Brain microvascular endothelial cell (primary cell): ENCODE measurements at regions not wholly inside any gene's neighbourhood (a gene's known extent, or its start where the extent isn't known, plus 50 kb on each side); places are given as distances from the start of the nearest gene placed in this dataset.

Source experiments
- DNase-seq: peaks from one replicate; pipeline ENCODE4 v3.0.0-alpha.2; 2020
- H3K27ac ChIP-seq: fragments of 250-450 bp; sonication (Bioruptor Pico); 2 replicates; pipeline ENCODE4 v1.5.1; 2020; ENCODE audit warnings: mild to moderate bottlenecking, moderate library complexity
- H3K27me3 ChIP-seq: fragments of 250-450 bp; sonication (Bioruptor Pico); replicated peaks from 2 replicates; pipeline ENCODE4 v1.5.1; 2020; ENCODE audit warnings: mild to moderate bottlenecking
- H3K36me3 ChIP-seq: fragments of 250-450 bp; sonication (Bioruptor Pico); replicated peaks from 2 replicates; pipeline ENCODE4 v1.5.1; 2020; ENCODE audit warnings: mild to moderate bottlenecking
- H3K4me3 ChIP-seq: 2 replicates; pipeline ENCODE4 v1.5.1; 2011; ENCODE audit warnings: low read depth, mild to moderate bottlenecking, control low read depth, low read length, moderate library complexity
- in situ Hi-C: cut with HindIII; loops from 2 replicates; pipeline ENCODE4 v1.10.0; 2017; ENCODE audit warnings: low sequenced_read_pairs, low pct_ligation_motif_present
- TF ChIP-seq, protein P1 (sequence below): IDR thresholded peaks from 2 replicates; pipeline ENCODE4 v1.5.1; 2011; ENCODE audit warnings: low read depth, mild to moderate bottlenecking, moderate library complexity, low read length, control low read depth, inconsistent platforms; ENCODE audit errors: missing control alignments

DNA sequence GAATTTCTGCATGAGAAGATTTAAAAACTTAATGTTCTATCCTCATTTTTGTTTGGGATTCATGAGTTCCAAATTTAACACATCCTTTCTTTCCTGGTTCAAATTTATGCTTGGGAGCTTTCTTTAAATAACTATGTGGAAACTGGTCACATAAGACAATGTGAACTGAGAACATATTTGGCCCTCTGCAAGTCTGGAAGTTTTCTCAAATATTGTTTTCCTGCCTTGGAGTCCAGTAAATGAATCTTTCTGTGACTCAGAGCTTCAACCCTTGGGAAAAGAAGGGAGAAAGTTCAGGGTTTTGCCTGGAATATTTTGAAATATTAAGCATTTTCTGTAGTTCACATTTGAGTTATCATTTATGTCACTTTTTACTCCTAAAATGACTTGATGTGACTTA, 559.0 kb upstream of the NRP1 start:
- no peak overlapping the region for H3K27ac ChIP-seq
- TF ChIP-seq, protein P1, sequence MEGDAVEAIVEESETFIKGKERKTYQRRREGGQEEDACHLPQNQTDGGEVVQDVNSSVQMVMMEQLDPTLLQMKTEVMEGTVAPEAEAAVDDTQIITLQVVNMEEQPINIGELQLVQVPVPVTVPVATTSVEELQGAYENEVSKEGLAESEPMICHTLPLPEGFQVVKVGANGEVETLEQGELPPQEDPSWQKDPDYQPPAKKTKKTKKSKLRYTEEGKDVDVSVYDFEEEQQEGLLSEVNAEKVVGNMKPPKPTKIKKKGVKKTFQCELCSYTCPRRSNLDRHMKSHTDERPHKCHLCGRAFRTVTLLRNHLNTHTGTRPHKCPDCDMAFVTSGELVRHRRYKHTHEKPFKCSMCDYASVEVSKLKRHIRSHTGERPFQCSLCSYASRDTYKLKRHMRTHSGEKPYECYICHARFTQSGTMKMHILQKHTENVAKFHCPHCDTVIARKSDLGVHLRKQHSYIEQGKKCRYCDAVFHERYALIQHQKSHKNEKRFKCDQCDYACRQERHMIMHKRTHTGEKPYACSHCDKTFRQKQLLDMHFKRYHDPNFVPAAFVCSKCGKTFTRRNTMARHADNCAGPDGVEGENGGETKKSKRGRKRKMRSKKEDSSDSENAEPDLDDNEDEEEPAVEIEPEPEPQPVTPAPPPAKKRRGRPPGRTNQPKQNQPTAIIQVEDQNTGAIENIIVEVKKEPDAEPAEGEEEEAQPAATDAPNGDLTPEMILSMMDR: no peak
- no peaks in the 10 kb centered on the region for H3K36me3 ChIP-seq
- in situ Hi-C loops: no loop called here
- DNase-seq: no peak
- no peaks in the 10 kb centered on the region for H3K27me3 ChIP-seq
- no peak overlapping the region for H3K4me3 ChIP-seq

GRCh38 chr10:33889371-33889770, 554.9 kb upstream of the NRP1 start:
- DNase-seq: no peak
- TF ChIP-seq, protein P1: no peak
- in situ Hi-C loops: no loop called here

GRCh38 chr10:33887188-33887587, 552.7 kb upstream of the NRP1 start:
- Histone ChIP-seq H3K27ac (no peak overlapping the region), H3K36me3 (no peaks in the 10 kb centered on the region), H3K27me3 (no peaks in the 10 kb centered on the region), H3K4me3 (no peak overlapping the region)
- TF ChIP-seq, protein P1: no peak
- in situ Hi-C loops: no loop called here
- no peak for DNase-seq

More at GRCh38 chr10:33889371-33889770, 554.9 kb upstream of the NRP1 start:
- no peak overlapping the region for H3K4me3 ChIP-seq
- no peaks in the 10 kb centered on the region for H3K36me3 ChIP-seq
- no peak overlapping the region for H3K27ac ChIP-seq
- no peaks in the 10 kb centered on the region for H3K27me3 ChIP-seq

- in situ Hi-C loops: no loop called here
- Histone ChIP-seq H3K27me3 (no peaks in the 10 kb centered on the region), H3K36me3 (no peaks in the 10 kb centered on the region), H3K27ac (no peak overlapping the region), H3K4me3 (no peak overlapping the region)
- TF ChIP-seq, protein P1: no peak
- no peak for DNase-seq
Observed at GRCh38 chr10:33886299-33886698, 551.8 kb upstream of the NRP1 start.

DNA sequence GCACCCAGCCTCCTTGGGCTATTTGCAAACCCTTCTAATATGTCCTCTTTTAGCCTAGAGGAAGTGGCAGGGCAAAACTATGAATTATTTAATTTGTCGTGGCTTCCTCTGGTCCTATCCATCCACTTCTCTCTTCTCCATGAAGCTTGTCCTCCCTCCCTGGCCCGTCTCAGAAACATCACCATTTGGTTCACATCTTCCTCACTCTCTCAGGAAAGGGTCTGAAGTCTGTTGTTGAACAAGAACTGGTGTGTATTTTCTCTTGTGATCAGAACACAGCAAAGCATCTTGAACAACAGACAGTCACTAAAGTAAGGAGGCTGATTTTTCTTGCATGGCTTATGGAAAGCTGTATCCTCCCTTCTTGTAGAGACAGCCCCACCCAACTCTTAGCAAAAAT, 550.1 kb upstream of the NRP1 start:
- Histone ChIP-seq H3K27ac (no peak overlapping the region), H3K4me3 (no peak overlapping the region), H3K27me3 (no peaks in the 10 kb centered on the region), H3K36me3 (no peaks in the 10 kb centered on the region)
- no peak for DNase-seq
- TF ChIP-seq, protein P1: no peak
- in situ Hi-C loops: no loop called here

DNA sequence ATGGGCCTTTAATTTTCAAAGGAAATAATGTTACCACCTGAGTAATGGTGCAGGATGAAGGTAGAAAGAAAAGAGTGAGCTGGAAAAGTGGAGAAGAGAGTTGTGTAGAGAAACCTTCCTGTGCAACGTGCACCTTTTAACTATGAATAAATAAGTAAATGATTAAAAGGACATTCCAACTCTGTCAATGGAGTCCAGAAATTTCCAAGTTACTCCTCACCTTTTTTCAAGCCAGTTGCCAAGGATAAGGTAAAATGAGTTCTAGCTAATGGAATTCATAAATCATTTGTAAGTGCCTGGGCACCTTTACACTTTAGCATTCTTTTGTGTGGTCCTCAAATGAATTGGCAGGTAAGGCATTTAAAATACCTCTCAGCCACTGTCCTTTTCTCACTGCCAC, 549.4 kb upstream of the NRP1 start:
- Histone ChIP-seq H3K27ac (no peak overlapping the region), H3K36me3 (no peaks in the 10 kb centered on the region), H3K4me3 (no peak overlapping the region), H3K27me3 (no peaks in the 10 kb centered on the region)
- in situ Hi-C loops: no loop called here
- TF ChIP-seq, protein P1: no peak
- DNase-seq: no peak
